ENCODE measurements at regions not wholly inside any gene's neighbourhood (a gene's known extent, or its start where the extent isn't known, plus 50 kb on each side); places are given as distances from the start of the nearest gene placed in this dataset.
A peak's percentile ranks its signal among the peaks of the same experiment; 100 is the strongest.

- Histone ChIP-seq H3K4me3 (ENCODE audit: low read depth, low read length) (no peak overlapping the region), H3K36me3 (no peaks in the 10 kb centered on the region), H3K27me3 (no peaks in the 10 kb centered on the region), H3K9me3 (no peaks in the 10 kb centered on the region), H3K4me1 (peaks cover 16% of the 10 kb centered on the region)
- TF ChIP-seq CTCF (IDR thresholded peaks at IDR 0.05; ENCODE audit: low read depth, low read length) = no peak
- DNase-seq = peak; percentile 31
Measured at GRCh38 chr4:128394778-128395177, 107.2 kb upstream of the PGRMC2 start.

- H3K27me3 ChIP-seq = no peaks in the 10 kb centered on the region
- no peaks in the 10 kb centered on the region for H3K9me3 ChIP-seq
- no peaks in the 10 kb centered on the region for H3K36me3 ChIP-seq
- H3K4me3 ChIP-seq (ENCODE audit: low read depth, low read length) = no peak overlapping the region; the same call in 1 of the 2 replicates
- peak; percentile 62 for DNase-seq
- no peak for TF ChIP-seq CTCF (IDR thresholded peaks at IDR 0.05; ENCODE audit: low read depth, low read length)
- peaks cover 26% of the 10 kb centered on the region for H3K4me1 ChIP-seq
Measured at GRCh38 chr4:128393101-128393704, 105.6 kb upstream of the PGRMC2 start.

GRCh38 chr4:128390475-128390996 is 102.9 kb upstream of the PGRMC2 start:
- TF ChIP-seq CTCF (IDR thresholded peaks at IDR 0.05; ENCODE audit: low read depth, low read length) = no peak
- Histone ChIP-seq H3K4me1 (peaks cover 46% of the 10 kb centered on the region), H3K9me3 (no peaks in the 10 kb centered on the region), H3K27me3 (no peaks in the 10 kb centered on the region), H3K4me3 (ENCODE audit: low read depth, low read length) (no peak overlapping the region), H3K36me3 (no peaks in the 10 kb centered on the region)
- no peak for DNase-seq

GRCh38 chr4:128388796-128389195 is 101.2 kb upstream of the PGRMC2 start:
- TF ChIP-seq CTCF (IDR thresholded peaks at IDR 0.05; ENCODE audit: low read depth, low read length) = no peak
- Histone ChIP-seq H3K9me3 (no peaks in the 10 kb centered on the region), H3K4me3 (ENCODE audit: low read depth, low read length) (no peak overlapping the region), H3K36me3 (no peaks in the 10 kb centered on the region), H3K4me1 (peaks cover 39% of the 10 kb centered on the region), H3K27me3 (no peaks in the 10 kb centered on the region)
- DNase-seq = no peak

- Histone ChIP-seq H3K27me3 (no peaks in the 10 kb centered on the region), H3K36me3 (no peaks in the 10 kb centered on the region), H3K9me3 (no peaks in the 10 kb centered on the region), H3K4me3 (ENCODE audit: low read depth, low read length) (no peak overlapping the region), H3K4me1 (peaks cover 38% of the 10 kb centered on the region)
- no peak for TF ChIP-seq CTCF (IDR thresholded peaks at IDR 0.05; ENCODE audit: low read depth, low read length)
- DNase-seq = no peak
Measured at GRCh38 chr4:128388352-128388630, 100.7 kb upstream of the PGRMC2 start.

GRCh38 chr4:128387600-128388351 is 100.2 kb upstream of the PGRMC2 start:
- Histone ChIP-seq H3K9me3 (no peaks in the 10 kb centered on the region), H3K4me3 (ENCODE audit: low read depth, low read length) (no peak overlapping the region), H3K27me3 (no peaks in the 10 kb centered on the region), H3K36me3 (no peaks in the 10 kb centered on the region), H3K4me1 (peaks cover 36% of the 10 kb centered on the region)
- DNase-seq = no peak
- TF ChIP-seq CTCF (IDR thresholded peaks at IDR 0.05; ENCODE audit: low read depth, low read length) = no peak

Data from BE2C (cell line).